Endothelial cell of umbilical vein (primary cell): ENCODE measurements at regions not wholly inside any gene's neighbourhood (a gene's known extent, or its start where the extent isn't known, plus 50 kb on each side); places are given as distances from the start of the nearest gene placed in this dataset.

ENCODE experiments used
- CTCF ChIP-seq, 2 donors: IDR thresholded peaks; 1 replicate in 1 of 2; 2 replicates in 1 of 2; pipeline ENCODE4 v1.5.1; 2011; ENCODE audit warnings: low read length in 2 of 2, mild to moderate bottlenecking in 2 of 2, moderate library complexity in 2 of 2, control low read depth in 1 of 2, inconsistent platforms in 1 of 2, low read depth in 1 of 2; ENCODE audit not compliant: insufficient read depth in 1 of 2; ENCODE audit errors: extremely low read depth in 1 of 2
- MAX ChIP-seq: IDR thresholded peaks from 2 replicates; pipeline ENCODE4 v1.6.1; 2011; ENCODE audit not compliant: insufficient read depth, insufficient read length

- TF ChIP-seq CTCF (IDR thresholded peaks at IDR 0.05; ENCODE audit: extremely low read depth in 1 of 2, insufficient read depth in 1 of 2, low read depth in 1 of 2, low read length in 2 of 2) (no peak), MAX (no peak)
Measured at GRCh38 chr2:34909992-34910705, 1311.0 kb upstream of the FAM98A start.
